ENCODE measurements at regions not wholly inside any gene's neighbourhood (a gene's known extent, or its start where the extent isn't known, plus 50 kb on each side); places are given as distances from the start of the nearest gene placed in this dataset.

GRCh38 chr1:147470079-147470478 is 71.2 kb upstream of the BCL9 start:
- TF ChIP-seq CTCF (IDR thresholded peaks at IDR 0.05) (no peak), AR (CRISPR knock-in tag; IDR thresholded peaks at IDR 0.05) (no peak), ZNF512 (CRISPR knock-in tag; IDR thresholded peaks at IDR 0.05; ENCODE audit: borderline replicate concordance) (no peak), CREB1 (CRISPR knock-in tag; IDR thresholded peaks at IDR 0.05) (no peak), ZNF121 (CRISPR knock-in tag; IDR thresholded peaks at IDR 0.05) (no peak), NR1H2 (CRISPR knock-in tag; IDR thresholded peaks at IDR 0.05) (no peak)
- TF ChIP-seq, protein P1, sequence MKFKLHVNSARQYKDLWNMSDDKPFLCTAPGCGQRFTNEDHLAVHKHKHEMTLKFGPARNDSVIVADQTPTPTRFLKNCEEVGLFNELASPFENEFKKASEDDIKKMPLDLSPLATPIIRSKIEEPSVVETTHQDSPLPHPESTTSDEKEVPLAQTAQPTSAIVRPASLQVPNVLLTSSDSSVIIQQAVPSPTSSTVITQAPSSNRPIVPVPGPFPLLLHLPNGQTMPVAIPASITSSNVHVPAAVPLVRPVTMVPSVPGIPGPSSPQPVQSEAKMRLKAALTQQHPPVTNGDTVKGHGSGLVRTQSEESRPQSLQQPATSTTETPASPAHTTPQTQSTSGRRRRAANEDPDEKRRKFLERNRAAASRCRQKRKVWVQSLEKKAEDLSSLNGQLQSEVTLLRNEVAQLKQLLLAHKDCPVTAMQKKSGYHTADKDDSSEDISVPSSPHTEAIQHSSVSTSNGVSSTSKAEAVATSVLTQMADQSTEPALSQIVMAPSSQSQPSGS (CRISPR knock-in tag; IDR thresholded peaks at IDR 0.05; ENCODE audit: borderline replicate concordance, low read depth) = no peak
- TF ChIP-seq, protein P2, sequence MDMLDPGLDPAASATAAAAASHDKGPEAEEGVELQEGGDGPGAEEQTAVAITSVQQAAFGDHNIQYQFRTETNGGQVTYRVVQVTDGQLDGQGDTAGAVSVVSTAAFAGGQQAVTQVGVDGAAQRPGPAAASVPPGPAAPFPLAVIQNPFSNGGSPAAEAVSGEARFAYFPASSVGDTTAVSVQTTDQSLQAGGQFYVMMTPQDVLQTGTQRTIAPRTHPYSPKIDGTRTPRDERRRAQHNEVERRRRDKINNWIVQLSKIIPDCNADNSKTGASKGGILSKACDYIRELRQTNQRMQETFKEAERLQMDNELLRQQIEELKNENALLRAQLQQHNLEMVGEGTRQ (CRISPR knock-in tag; IDR thresholded peaks at IDR 0.05) = no peak
